ENCODE measurements at regions not wholly inside any gene's neighbourhood (a gene's known extent, or its start where the extent isn't known, plus 50 kb on each side); places are given as distances from the start of the nearest gene placed in this dataset.
A peak's percentile ranks its signal among the peaks of the same experiment; 100 is the strongest.
"Not testable (repeated sequence)": the region's sequence is repeated elsewhere in the genome, so short reads cannot be mapped to it uniquely, and the experiment has no call there.

- DNase-seq: no peak
Measured at GRCh38 chr6:167690931-167691330, 135.8 kb upstream of the AFDN start.

DNA sequence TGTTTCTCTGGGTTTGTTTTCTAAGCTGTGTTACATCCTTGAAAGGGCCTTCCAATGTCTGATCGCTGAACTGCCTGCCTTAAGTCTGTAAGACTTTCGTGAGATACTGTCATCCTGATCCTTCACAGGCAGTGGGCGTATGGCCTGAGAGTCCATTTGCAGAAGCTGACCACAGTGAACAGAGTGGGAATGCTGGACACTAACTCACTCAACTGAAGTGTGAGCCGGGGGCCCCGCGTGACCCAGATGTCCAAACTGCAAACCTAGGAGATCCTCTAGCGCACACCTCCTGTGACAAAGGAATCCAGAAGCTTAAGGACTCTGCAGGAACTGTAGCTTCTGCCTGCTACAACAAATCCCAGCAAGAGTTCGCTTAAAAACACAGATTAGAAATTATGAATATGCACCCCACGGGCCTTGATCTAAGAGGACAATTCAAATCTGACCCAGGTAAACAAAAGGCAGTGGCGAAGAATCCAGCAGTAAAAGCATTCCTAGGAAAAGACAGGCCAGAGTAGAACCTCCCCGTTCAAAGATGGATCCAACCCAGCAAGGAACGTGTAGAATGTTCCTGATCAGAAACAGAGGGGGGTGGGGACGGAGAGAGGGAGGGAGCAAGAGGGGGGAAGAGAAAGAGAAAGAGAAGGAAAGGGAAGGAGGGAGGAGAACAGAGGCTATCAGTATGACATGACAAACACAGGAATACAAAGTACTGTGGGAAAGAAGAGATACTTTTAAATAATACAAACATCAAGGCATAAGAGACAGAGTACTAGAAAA, 135.0 kb upstream of the AFDN start:
- DNase-seq: no peak

GRCh38 chr6:167693478-167693877, 133.2 kb upstream of the AFDN start:
- not testable (repeated sequence) for DNase-seq

- DNase-seq: no peak
Measured at GRCh38 chr6:167695831-167696230, 130.9 kb upstream of the AFDN start.

GRCh38 chr6:167696296-167696695, 130.4 kb upstream of the AFDN start:
- no peak for DNase-seq

DNA sequence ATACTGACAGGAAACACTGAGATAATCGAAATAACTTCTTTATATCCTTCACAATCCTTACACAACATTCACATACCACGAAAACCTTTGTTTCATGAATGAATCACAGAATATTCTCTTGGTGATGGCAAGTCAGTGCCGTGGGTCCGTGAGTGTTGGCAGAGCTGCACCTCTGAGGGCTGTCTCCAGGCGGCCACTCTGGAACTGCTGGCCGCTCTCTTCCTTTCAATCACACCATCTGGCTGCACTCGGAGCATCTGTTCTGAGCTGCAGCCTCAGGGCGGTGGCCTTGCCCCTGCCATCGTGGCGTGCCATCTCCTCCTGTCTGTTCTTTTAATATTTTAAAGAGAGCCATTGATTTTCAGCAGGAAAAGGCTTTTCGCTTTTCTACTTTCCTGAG, 129.4 kb upstream of the AFDN start:
- DNase-seq: no peak

DNA sequence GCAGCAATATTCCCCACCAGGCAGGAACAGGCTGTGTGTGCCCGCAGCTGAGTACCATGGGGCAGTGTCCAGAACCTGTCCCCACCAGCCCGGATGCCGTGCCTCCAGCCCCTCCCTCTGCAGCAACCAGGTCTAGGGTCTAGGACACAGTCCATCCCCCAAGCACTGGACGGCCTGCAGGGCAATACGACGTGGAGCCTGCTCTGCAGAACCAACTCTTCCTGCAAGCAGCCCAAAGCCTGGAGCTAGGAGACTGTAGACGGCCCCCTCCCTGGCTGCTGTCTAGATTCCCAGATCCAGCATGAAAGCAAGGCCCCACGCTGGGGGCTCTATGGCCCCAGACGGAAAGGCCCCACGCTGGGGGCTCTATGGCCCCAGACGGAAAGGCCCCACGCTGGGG, 128.2 kb upstream of the AFDN start:
- no peak for DNase-seq

DNA sequence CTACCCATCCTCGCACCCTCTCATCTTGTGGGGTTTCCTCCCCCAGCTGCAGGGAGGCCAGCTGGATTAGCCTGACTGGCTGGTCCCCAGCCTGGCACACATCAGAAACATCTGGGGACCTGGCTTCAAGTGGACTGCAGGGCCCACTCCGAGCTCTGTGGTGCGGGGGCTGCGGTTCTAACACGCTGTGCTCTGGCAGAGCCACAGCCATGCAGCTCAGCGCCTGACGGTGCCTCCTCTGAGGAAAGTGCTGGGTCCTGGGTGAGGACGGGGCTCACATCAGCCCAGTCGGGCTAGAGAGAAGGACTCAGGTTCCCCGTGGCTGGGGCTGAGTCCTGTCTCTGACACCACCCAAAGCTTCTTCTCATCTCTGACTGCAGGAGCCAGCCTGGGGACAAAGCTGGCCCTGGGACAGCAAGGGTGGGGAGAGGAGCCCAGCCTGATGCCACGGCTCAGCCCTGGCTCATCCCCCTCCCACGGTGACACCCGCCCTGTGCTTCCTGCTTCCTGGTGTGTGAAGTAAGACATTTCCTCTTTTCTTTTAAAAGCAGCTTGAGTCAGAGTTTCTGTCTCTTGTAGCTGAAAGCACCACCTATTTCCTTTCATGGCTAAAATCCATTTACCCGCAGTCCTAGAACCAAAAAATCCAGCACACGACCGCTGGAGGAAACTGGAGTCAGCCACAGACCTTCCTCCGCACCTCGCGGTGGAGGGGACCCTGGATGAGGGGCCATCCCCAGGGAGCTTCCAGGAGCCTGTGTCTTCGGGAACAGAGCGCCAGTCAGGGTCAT, 127.4 kb upstream of the AFDN start:
- peak in 2 of 5 experiments; percentile 13 to 23 for DNase-seq

- no peak for DNase-seq
Measured at GRCh38 chr6:167700199-167700598, 126.5 kb upstream of the AFDN start.

GRCh38 chr6:167701010-167701409, 125.7 kb upstream of the AFDN start:
- no peak for DNase-seq

- no peak for DNase-seq
Measured at GRCh38 chr6:167702241-167702827, 124.4 kb upstream of the AFDN start.

DNA sequence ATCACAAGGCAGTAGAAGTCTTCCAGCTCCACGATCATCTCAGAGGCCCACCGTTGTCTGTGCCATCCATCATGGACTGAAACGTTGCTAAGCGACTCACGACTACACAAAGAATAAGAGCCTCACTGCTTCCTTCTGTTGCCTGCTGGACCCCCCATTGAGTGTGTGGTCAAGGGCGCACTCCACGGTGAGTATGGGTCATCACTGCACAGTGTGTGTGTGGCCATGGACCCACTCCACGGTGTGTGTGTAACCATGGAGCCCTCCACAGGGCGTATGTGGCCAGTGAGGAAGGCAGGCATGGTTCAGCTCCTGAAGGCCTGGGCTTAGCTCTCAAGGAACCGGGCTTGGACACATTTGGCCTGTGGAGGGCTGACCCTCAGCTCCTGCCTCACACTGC, 123.4 kb upstream of the AFDN start:
- DNase-seq: no peak

DNA sequence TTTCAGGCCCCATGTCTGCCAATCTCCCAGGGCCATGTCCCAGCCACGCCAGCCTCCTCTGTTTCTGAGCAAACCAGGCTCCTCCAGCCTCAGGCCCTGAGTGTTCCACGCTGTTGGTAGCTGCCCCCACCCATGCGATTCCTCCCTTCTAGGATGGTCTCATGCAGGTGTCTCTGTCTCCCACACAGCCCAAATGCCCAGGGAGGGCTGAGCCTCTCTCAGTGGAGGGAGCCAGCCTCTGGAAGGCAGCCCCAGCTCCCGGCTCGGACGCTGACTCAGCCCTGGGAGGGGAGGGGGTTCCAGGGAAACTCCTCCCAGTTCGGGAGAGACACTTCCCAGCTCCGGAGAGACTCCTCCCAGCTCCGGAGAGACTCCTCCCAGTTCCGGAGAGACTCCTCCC, 122.9 kb upstream of the AFDN start:
- no peak for DNase-seq

GRCh38 chr6:167704396-167704901, 122.3 kb upstream of the AFDN start:
- no peak for DNase-seq

DNA sequence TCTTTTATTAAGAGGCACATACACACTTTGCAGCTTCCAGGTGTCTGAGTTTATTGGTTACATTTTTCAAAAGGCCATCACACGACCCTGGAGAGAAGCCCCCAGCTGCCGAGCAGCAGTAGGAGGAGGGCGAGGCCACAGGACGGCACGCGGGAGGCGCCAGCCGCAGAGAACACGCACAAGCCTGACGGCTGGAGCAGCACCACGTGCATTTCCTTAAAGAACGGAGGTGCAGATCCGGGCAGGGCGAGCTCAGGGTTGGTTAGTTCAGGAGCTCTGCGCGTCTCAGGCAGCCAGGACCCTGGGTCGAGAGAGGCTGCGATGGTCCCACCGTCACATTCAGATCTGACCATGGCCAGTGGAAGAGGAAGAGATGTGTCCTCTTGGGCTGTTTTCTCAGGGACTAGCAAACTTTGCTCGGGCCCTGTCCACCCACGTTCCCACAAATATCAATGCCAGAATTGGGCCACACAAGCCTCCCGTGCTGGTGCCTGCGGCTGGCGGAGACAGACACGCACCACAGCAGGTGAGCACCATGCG, 121.4 kb upstream of the AFDN start:
- no peak for DNase-seq

DNA sequence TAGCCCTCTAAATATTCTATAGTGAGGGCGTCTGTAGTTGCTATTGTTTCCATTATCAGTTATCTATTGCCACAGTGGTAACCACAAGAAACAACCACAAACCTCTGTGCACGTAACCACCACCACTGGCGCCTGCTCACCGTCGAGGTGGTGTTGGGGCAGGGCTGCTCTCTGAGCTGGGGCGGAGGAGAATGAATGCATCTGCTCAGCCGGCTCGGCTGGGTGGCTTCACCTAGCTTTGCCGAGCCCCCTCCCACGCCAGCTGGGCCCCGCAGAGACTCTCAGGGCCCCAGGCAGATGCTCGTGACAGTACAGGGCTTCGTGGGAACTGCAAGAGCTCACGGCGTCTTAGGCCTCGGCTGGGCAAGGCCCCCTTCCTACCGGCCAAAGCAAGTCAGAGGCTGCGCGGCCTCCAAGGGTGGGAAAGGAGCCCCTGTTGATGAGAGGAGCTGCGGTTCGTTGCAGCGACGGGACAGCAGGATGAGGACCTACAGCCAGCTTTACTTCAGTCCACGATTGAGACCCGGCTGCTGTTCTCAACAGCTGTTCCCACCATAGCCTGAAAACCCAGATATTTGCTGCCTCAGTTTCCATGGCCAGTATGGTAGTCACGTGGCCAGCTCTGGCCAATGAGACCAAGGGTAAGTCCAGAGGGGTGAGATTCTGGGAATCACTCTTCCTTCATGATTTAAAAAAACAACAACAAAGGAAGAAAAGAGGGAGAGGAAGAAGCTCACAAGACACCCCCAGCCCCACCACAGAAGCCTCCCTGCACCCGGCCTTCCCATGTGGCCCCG, 120.2 kb upstream of the AFDN start:
- peak in 4 of 5 experiments; percentile 9 to 87 (median 30) for DNase-seq

- no peak for DNase-seq
Measured at GRCh38 chr6:167707686-167708500, 118.8 kb upstream of the AFDN start.

GRCh38 chr6:167708501-167709094, 118.1 kb upstream of the AFDN start:
- no peak for DNase-seq

GRCh38 chr6:167709196-167709595, 117.5 kb upstream of the AFDN start:
- no peak for DNase-seq

- DNase-seq: not testable (repeated sequence)
Measured at GRCh38 chr6:167709776-167710336, 116.9 kb upstream of the AFDN start.
